Fibroblast of skin of right quadriceps (primary cell): ENCODE measurements at regions not wholly inside any gene's neighbourhood (a gene's known extent, or its start where the extent isn't known, plus 50 kb on each side); places are given as distances from the start of the nearest gene placed in this dataset.

Source experiments
- DNase-seq: peaks from one replicate; pipeline ENCODE4 v3.0.0-alpha.2; 2013

DNA sequence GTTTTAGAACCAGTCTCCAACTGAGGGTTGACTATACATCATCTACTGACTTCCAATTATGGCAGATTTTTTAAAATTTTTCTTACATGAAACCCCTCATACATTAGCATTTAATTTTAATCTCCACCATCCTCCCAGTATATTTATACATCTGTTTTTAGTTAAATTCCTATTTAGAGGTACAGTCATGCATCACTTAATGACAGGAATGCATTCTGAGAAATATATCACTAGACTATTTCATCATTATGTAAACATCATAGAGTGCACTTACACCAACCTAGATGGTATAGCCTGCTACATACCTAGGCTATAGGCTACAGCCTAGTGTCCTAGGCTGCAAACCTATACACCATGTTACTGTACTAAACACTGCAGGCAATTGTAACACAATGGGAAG, 316.7 kb upstream of the MARCKS start:
- DNase-seq: peak; percentile 88

DNA sequence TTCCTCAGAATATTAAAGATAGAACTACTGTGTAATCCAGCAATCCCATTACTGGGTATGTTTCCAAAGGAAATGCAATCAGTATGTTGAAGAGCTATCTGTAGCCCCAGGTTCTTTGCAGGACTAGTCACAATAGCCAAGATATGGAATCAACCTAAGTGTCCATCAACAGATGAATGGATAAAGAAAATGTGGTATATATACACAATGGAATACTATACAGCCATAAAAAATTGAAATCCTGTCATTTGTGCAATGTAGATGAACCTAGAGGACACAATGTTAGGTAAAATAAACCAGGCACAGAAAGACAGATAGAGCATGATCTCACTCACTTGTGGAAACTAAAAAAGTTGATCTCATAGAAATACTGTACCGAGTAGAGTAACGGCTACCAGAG, 306.0 kb upstream of the MARCKS start:
- no peak for DNase-seq

DNA sequence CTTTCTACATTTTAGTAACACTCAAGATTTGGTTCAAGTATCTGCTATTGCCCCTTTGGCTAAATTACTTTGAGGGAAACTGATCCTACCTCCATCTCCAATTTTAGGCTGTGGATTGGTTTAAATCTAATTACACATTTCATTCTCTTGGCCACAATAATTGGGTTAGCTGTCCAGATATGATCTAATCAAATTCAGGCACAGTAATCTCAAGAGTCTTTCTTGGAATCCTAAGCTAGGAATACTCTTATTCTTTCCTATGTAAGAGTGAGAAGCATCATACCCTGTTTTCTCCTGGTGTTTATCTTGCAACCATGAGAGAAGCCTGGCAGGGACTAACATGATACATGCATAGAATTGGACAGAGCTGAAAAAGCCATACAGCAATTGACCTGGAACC, 300.4 kb upstream of the MARCKS start:
- no peak for DNase-seq

DNA sequence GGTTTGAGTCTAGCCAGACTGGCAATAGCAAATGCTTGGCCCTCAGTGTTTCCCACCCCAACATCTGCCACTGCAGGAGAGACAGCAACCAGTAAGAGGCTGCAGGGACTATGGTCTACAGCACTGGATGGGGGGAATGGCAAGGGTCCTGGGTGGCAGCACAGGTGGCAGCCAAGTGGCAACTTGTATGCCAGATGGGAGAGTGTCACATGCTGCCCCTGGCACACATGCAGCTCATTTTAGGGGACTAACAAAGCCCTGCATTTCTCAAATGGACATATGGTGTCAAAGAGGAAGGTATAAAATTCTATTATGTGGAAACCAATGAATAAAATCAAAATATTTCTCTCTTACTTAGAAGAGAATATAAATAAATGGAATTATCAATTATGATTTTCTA, 298.7 kb upstream of the MARCKS start:
- no peak for DNase-seq

DNA sequence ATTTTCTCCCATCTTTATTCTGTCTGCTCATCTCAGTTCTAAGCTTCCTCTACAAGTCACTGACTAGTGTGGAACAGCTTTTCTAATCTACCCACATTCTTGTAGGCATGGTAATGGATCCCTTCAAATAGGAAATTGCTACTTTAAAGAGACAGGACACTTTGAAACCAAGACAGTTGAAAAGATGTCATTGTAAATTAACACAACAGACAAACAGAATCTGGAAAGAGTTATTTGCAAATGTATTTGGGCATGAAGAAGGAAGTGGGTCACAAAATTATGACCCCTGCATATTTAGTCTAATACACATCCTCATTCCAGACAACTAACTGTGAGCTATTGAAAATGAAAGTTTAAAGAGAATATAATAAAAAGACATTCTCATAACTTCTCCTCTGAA, 298.2 kb upstream of the MARCKS start:
- peak; percentile 91 for DNase-seq

DNA sequence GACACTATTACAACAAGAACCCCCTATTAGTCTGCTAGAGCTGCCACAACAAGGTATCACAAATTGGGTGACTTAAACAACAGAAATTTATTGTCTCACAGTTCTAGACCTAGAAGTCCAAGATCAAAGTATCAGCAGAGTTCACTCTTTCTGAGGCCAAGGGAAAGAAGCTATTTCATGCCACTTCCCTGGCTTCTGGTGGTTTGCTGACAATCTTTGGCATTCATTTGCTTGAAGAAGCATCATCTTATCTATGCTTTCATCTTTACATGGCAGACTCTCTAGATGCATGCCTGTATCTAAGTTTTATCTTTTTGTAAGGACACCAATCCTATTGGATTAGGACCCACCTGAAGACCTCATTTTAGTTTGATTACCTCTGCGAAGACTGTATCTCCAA, 296.8 kb upstream of the MARCKS start:
- DNase-seq: no peak

DNA sequence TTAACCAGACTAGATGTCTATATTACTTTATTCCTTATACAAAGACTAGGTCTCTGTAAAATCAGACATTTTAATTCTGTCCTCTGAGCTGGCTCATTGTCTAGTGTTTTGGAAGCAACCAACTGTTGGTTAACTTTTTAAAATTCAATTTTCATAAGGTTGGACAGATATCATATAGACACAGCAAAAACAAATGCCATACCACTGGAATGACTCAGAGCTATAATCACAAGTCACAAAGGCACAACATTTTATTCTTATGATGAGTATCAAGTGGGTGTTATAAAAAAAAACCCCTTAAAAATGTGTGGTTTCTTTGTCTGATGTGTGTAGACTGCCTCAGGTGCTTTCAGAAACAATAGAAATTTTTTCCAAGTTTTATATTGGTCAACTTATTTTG, 296.2 kb upstream of the MARCKS start:
- DNase-seq: peak; percentile 88

DNA sequence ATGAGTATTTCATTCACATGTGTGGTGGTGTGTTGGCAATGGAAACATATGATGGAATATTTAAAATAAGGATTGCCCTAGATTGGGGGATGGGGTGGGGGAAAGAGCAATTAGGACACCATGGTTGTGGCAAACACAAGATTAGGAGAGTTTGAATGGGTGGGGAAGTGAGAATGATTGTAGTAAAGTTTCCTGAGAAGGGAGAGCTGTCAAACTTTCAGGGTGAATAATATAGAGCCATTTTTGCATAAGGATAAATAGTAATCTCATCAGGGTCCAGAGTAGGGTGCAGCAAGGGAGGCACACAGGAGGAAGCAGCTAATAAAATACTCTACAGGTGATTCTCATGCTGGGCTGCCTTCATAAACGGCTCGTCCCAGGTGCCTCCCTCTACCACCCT, 294.9 kb upstream of the MARCKS start:
- DNase-seq: no peak

DNA sequence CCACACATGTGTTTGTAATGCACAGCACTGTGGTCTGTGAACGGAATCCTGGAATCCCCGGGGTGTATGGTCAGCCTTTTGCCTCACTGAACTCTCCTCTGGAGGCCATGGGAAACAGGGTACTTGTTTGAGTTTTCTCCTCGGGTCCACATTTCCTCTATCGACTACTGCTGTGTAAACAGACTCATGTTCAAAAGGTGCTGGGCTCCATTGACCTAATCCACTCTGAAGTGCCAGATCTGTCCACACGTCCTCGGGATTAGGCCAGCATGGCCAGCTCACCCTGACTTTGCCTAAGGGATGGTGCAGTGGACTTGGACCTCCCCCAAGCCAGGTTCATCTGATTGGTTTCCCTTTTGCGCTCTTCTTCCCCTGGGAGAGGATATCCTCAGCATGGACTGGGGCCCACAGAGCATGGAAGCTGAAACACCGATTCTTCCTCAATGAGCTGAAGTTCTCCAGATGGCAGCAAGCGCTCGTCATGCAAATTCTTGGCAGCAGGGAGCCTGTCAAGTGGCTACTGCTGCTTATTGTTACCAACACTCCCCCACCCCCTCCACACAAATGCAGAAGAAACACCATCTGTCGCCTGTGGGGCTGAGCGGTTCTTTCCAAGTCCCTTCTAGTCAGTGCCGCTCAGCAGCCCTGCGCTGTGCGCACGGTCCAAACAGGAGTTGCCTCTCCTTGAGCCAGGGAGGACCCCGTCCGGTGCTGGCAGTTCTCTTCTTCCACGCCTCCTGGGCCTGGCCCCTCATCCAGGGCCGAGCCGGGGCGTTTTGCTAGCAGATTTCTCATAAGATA, 292.6 kb upstream of the MARCKS start:
- DNase-seq: peak; percentile 98

DNA sequence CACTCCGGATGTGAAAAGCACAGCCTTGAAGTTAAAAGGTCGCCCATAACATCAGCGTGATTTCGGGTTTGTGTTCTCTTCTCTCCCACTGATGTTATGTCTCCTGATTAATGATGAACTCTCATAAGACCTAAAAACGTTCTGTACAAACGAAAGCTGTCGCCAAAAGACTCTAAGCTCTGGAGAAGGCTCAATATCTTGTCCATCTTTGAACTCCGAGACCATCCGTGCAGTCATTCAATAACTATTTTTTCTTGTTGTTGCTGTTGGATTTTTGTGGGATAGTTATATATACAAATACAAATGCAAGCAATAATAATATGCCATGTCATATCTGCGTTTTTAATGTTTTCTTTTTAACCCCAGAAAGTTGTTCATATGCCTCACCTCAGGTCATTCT, 291.8 kb upstream of the MARCKS start:
- peak; percentile 30 for DNase-seq

DNA sequence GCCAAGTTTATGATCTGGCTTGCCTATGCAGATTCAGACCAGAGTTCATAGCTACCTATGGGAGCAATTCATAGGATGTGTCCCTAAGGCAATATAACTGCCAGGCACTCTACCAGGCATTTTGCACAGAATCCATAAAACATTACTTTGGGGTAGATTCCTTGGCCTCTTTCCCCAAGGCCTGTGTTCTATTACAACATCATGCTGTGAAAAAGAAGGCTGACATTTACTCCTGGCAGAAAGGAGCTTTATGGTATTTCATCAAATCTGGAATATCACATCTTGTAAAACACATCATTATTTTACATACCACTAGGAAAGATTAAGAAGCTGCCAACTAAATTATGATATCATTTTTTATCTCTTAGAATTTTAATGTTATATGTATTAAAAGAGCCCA, 287.0 kb upstream of the MARCKS start:
- DNase-seq: peak; percentile 67

DNA sequence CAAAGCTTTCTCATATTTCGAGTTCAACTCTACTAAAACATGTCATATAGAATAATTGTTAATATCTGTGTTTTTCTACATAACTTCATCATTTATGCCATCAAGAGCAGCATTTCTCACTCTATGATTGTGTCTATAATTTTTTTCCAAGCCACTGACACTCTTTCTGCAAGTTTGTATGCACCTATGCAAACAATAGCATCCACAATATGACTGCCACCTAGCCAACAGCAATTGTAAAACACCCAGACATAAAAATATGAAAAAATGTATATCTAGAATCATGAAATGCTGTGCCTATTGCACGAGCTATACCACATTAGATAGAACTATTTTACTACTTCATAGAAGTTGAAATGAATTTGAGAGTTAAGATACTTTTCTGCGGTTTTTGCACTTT, 286.5 kb upstream of the MARCKS start:
- DNase-seq: no peak

DNA sequence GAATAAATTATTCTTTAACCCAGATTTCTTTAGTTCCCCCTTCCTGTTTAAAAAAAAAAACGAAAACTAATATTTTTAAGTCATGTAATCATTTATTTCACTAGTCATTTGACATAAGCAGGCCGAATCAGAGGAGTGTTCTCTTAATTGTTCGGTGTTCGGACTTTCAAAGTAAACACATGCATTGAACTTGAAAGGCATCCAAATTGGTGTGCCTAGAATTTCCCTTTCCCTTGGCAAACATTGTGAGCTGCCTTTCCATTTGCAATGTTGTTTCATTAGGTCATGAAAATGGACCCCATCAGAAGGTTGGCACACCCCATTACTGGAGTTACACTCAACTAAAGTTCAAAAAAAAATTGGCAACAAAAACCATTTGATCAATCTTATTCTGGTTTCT, 283.0 kb upstream of the MARCKS start:
- no peak for DNase-seq

DNA sequence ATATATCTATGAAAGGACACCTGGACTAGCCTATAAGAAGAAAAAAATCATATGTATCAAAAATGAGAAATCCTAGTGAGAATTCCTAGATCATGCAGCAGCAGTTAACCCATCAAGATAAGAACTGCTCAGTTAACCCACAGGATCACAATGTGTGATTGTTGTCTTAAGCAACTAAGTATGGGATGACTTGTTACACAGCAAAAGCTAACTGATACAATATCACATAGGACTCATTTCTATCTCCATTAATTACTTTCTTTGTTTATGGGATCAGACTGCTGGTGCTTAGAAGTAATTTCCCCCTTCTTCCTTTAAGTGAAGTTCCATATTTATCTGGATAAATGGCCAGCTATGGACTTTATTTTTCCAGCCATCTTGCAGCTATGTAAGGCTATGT, 280.8 kb upstream of the MARCKS start:
- no peak for DNase-seq

DNA sequence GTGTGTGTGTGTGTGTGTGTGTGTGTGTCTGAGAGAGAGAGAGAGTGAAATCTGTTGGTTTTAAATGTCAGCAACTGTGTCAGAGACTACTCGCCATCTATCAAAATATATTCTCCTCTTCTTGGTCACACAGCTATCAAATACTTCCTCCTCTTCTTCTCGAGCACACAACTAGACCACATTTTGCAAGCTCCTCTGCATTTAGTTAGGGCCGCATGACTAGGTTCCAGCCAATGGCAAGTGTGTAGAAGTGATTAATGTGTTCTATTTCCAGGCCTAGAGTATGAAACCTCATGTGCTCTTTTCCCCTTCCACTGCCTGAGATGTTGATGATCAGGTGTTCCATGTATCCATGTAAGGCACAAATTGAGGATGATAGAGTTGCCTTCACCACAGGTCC, 278.5 kb upstream of the MARCKS start:
- DNase-seq: no peak

DNA sequence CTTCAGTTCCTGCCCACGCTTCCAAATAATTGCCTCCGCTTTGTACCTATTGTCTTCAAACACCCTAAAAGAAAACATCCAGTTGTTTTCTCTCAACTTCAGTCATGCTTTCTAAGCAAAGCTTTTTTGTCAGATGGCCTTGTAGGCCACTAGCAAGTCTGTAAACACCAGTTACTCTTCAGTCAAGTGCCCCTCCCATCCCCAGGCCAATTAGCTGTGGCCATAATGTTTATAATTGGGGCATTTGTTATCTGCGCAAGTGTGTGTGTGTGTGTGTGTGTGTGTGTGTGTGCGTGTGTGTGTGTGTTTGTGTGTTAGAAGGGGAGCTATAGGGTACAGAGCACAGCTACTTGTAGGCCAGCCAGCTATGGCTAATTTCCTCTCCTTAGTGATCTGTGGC, 272.4 kb upstream of the MARCKS start:
- DNase-seq: no peak

DNA sequence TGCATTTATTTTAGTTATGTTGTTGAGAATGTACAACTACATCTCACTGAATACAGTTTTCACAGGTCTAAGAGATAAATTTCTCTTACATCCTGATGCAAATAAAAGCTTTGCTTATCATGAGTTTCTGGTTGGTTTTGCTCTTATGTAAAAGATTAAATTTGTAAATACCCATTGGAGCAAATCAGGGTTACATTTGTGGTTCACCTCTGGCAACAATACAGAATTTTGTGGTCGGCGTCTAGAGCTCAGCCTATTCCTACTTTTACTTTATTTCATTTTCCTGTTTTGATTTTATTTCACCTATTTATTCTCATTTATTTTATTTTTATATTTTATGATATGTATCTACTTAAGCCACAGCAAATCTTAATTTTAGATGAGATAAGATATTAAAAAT, 271.9 kb upstream of the MARCKS start:
- DNase-seq: no peak

DNA sequence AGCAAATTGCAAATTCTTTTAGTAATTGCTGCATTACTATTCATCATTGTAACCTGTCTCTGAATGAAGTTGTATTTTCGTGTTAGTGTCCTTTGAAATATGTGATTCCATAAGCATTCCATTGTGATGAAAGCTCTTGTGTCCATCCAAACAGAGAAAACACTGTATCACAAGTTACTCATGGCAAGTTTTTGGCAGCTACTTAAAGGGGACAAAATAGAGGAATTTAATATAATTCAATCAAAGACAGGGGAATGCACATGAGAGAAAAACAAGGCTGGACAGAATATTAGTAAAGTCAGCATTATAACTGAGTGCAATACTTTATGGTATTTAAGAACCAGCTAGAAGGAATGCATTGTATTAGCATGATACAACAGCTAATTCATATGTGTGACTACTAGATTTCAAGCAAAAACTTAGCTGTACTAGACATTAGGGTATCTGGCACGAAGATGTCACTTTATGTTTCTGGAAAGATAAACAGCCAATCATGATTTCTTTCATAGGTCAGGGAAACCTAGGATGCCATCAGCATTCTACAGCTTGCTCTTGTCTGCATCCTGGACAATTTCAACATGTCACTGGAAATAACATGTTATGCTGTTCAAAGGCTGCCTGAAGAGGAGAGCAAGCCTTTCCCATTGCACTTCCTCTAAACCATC, 270.6 kb upstream of the MARCKS start:
- peak; percentile 89 for DNase-seq

DNA sequence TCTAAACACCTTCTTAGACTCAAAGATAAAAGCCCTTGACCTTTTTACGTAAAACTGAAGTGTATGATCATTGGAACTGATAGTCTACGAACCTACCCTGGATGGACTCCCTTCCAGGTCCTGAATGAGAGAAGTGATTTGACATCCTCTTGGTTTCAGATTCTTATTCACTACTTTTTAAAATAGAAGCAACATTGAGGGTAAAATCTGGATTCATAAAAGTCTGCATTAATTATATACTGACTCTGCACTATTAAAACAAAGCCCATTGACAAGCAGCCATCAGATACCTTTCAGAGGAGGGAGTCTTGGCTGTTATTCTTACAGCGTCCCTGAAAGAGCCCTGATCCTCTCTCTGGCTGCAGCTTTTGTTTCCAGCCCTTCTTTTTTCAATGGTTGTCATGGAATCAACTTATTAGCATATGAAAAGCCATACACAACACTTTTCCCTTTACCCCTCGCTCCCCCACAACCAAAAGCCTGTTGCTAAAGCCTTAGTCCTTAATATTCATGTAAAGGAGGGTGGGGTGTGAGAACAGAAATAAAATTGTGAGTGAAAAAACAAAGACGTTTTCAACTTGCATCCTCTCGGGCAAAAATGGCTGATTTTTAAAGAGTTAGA, 270.0 kb upstream of the MARCKS start:
- DNase-seq: no peak

DNA sequence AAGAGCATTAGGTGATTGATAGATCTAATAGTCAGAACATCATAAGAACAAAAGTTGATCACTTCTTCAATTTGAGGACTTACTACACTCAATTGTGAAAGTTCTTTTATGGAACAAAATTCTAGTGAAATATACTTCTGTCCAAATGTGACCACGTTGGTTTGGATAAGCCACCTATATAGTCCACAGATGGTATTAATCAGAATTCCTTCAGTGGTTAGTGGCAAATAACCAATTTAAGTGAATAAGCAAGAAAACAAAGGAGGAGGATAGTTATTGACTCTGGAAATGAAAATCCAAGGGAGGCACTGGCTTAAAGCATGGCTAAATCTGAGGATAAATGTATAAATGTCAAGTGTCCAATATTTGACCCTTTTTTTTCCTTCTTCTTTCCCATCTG, 268.5 kb upstream of the MARCKS start:
- DNase-seq: peak; percentile 80

DNA sequence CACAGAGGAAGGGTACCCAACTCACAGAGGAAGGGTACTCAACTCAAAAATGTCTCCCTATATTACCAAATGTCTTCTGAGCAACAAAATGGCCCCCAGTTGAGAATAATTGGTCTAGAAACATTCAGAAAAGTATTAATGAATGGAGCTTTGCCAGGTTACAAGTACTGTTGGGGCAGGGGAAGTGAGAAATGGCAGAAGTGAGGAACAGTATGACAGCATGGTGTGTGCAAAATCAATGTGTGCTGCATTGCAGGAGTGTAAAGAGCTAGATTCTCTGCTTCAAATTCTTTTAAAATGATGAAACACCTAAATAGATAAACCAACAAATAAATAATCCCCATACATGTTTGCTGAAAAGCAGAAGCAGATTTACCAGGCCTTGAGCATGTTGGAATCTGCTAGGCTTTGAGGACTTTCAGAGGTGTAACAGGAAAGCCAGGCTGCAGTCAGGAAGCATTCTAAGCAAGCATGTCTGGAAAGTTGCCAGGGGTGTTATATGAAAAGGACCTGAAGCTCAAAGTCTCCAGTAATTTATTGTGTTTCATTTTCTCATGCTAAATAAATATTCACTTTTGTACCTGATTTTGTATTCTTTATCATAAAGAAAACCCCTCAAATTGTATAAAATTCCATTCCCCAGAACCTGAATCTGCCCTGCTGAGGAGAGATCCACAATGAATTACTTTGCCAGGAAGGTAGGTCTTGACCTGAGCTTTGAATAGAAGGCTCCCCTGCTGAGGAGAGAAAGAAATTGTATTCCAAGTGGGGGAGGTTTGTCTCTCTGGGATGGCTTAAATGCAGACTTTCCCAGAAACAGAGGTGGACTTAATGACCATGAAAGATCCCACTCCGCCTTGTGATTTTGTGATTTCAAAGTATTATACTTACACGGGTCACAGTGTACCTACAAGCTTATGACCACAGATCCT, 265.0 kb upstream of the MARCKS start:
- peak; percentile 70 for DNase-seq

DNA sequence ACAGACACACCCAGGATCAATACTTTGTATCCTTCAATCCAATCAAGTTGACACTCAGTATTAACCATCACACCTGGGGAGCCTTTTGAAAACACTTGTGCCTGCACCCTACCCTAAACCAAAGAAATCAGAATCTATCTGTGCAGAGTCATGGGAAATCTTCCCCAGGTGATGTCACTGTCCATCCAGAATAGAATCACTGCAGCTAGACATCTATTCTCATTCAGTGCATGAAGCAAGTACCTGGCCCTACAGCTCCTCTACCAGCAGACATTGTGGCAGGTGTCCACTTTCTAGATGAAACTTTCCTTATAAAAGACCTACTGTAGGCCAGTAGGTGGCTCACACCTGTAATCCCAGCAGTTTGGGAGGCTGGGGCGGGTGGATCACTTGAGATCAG, 262.4 kb upstream of the MARCKS start:
- DNase-seq: no peak

DNA sequence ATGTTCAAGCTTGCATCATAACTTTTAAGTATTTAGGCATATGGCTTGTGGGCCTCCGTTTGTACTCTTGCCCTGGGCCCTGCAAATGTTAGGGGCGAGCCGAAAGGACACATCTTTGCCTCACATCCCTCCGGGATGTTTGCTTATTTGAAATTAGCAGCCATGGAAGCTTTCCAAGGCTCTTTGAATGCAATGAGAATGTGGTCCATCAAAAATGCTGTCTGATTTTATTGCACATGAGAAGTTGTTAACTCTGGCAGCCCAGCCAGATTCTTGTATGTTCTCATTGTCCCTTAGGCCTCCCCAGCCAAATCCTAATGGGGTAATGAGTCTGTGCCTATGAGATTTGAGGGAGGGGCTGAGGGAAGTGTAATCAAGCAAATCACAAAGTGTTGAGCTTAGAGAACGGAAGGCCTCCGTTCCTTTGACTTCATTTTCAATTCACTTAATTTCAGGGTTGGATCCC, 261.2 kb upstream of the MARCKS start:
- peak; percentile 98 for DNase-seq
